Choroid plexus epithelial cell (primary cell): ENCODE measurements at regions not wholly inside any gene's neighbourhood (a gene's known extent, or its start where the extent isn't known, plus 50 kb on each side); places are given as distances from the start of the nearest gene placed in this dataset.

Experiments
- DNase-seq: peaks from one replicate; pipeline ENCODE4 v3.0.0-alpha.2; 2010; ENCODE audit warnings: low read depth
- H3K4me3 ChIP-seq: 2 replicates; pipeline ENCODE4 v1.5.1; 2011; ENCODE audit warnings: low read depth, mild to moderate bottlenecking, control low read depth, low read length, moderate library complexity
- CTCF ChIP-seq: conservative IDR thresholded peaks from 2 replicates; pipeline ENCODE4 v1.5.1; 2011; ENCODE audit warnings: low read depth, mild to moderate bottlenecking, control low read depth, inconsistent platforms, low read length, moderate library complexity

DNA sequence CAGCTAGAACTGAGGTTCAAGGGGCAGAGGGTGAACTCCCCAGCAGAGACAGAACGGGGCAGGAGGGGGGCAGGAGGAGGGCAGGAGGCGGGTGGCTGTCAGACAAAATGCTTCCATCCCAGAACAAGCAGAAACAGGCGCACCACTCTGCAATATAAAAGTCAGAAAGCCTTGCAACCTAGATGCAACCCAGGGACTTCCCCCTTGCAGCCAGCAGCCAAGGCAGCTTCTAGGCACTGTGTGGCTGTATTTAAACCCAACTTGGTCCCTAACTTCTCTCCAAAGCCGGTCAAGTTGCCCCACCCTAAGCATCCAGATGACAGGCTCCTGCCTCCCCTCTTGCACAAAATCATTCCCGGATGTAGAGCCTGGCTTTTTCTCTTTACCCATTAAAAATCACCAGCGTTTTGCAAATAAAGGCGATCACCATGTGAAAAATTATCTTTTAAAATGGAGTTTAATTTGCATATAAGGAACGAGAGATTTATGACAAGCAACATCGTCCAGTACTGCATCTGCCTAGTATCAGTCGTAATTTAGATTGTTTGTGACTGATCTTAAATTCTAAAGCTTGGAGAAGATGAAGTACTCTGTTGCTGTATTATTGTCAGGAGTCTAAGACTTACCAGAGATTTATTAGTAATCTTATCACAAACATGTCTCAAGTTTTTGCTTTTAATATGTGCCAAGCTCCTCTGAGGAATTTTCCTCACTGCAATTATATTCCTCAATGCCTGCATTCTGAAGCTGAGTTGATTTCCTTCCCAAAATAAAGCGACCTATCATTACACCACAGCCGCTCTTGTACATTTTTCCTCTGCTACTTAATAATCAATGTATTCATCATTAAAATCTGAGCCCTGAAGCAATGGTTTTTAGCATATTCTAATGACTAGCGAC lies 307.1 kb upstream of the ZNF507 start:
- DNase-seq = no peak
- no peak for TF ChIP-seq CTCF
- no peak overlapping the region for H3K4me3 ChIP-seq

DNA sequence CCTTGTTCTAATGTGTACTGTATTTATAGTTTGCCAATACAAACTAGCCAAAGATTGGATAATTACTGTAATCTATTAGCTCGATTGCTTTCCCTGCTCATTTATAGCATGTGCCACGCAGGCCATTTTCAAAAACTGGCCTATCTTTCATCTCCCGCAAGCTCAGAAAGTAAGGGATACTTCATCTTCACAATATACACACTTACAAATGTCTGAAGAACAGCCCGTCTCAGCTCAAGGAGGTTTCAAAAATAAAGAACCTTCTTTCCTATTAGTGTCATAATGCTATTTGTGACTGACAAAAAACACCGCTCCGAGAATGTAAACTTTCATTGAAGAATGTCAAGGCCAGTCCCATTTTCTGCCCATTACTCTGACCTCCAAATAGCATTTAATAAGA lies 306.4 kb upstream of the ZNF507 start:
- H3K4me3 ChIP-seq = no peak overlapping the region
- TF ChIP-seq CTCF = no peak
- DNase-seq = no peak

GRCh38 chr19:32039440-32039839 lies 306.0 kb upstream of the ZNF507 start:
- no peak overlapping the region for H3K4me3 ChIP-seq
- no peak for DNase-seq
- TF ChIP-seq CTCF = no peak

DNA sequence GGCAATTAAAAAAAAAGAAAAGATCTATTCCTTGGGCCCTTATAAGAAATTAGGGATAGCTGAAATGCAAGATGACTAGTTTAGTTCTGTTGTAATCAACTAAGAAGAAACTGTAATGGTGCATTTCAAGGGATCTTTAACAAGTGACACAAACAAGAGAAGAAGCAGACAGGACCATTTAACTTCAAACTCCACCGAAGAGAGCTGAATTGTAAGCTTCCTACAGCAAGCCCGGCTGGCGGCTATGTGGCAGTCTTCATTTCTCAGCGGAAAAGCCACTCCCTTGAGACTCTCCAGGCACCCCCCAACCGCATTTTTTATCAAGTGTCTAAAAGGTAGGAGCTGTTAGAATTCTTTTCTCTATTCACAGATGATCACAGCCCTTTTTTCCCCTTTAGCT lies 305.2 kb upstream of the ZNF507 start:
- no peak for TF ChIP-seq CTCF
- H3K4me3 ChIP-seq = no peak overlapping the region
- no peak for DNase-seq

- TF ChIP-seq CTCF = peak; percentile 78
- H3K4me3 ChIP-seq = no peak overlapping the region
- peak; percentile 49 for DNase-seq
Observed at GRCh38 chr19:32041681-32042292, 303.6 kb upstream of the ZNF507 start.

DNA sequence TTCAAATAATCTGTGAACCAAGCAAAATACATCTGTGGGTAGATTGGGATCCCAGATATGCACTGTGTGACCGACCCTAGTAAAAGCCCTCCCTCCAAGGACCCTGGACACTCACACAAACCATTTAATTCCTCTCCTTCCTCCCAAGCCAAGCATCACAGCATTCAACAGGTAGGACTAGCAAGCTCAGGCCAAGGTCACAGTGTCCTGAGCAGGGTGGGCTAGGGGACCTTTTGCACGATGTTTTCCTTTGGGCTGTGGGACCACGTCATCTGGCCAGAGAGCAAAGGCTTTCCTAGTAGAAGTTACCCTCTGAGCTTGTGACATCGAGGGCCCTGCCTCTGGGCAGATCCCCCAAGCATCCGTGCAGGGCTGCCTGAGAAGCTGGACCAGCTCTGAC lies 297.6 kb upstream of the ZNF507 start:
- no peak for DNase-seq
- no peak for TF ChIP-seq CTCF
- H3K4me3 ChIP-seq = no peak overlapping the region

- DNase-seq = no peak
- TF ChIP-seq CTCF = no peak
- H3K4me3 ChIP-seq = no peak overlapping the region
Observed at GRCh38 chr19:32053376-32053775, 292.0 kb upstream of the ZNF507 start.
